ENCODE measurements at regions not wholly inside any gene's neighbourhood (a gene's known extent, or its start where the extent isn't known, plus 50 kb on each side); places are given as distances from the start of the nearest gene placed in this dataset.

GRCh38 chr14:85793533-85793932 lies 263.6 kb downstream of the FLRT2 start:
- no peak for TF ChIP-seq TCF3 (IDR thresholded peaks at IDR 0.05; ENCODE audit: borderline replicate concordance, insufficient read depth, low read depth, low read length)
- no peak for TF ChIP-seq SMAD5 (IDR thresholded peaks at IDR 0.05; ENCODE audit: low read depth)
- no peak for TF ChIP-seq ATF2 (IDR thresholded peaks at IDR 0.05; ENCODE audit: low read length)
- TF ChIP-seq YBX1 (IDR thresholded peaks at IDR 0.05): no peak
- no peak for TF ChIP-seq BACH1 (IDR thresholded peaks at IDR 0.05; ENCODE audit: borderline replicate concordance)
- no peak for TF ChIP-seq NFYB (IDR thresholded peaks at IDR 0.05; ENCODE audit: insufficient read depth, low read depth, low read length)
- TF ChIP-seq FOXM1 (IDR thresholded peaks at IDR 0.05; ENCODE audit: low read depth, low read length): no peak
- no peak for TF ChIP-seq POLR2AphosphoS5 (IDR thresholded peaks at IDR 0.05; ENCODE audit: low read length)
- TF ChIP-seq RAD21 (IDR thresholded peaks at IDR 0.05; ENCODE audit: insufficient read depth, low read depth, low read length): no peak
- no peak for TF ChIP-seq CTCF (IDR thresholded peaks at IDR 0.05 in 2 of 3, conservative IDR thresholded peaks at IDR 0.05 in 1 of 3; ENCODE audit: control insufficient read depth in 2 of 3, extremely low read depth in 1 of 3, insufficient read depth in 1 of 3, low read depth in 3 of 3, low read length in 3 of 3)
- TF ChIP-seq NRF1 (conservative IDR thresholded peaks at IDR 0.05; ENCODE audit: low read depth, low read length): no peak
- no peak for TF ChIP-seq MYC (IDR thresholded peaks at IDR 0.05; ENCODE audit: insufficient read depth, insufficient read length, insufficient replicate concordance, low read length, severe bottlenecking)
